HepG2 (cell line): ENCODE measurements at regions not wholly inside any gene's neighbourhood (a gene's known extent, or its start where the extent isn't known, plus 50 kb on each side); places are given as distances from the start of the nearest gene placed in this dataset.

ENCODE experiments used
- ATAC-seq: fragments of 200-7000 bp; cut with Tn5 transposase; 3 replicates; pipeline ENCODE4 v1.9.1; 2020; ENCODE audit warnings: mild to moderate bottlenecking, moderate library complexity
- BruUV-seq: library from RNA; stranded (reverse); fragments of 400-500 nt; replicated peaks from 2 replicates; lab custom pipeline; 2021; lab: Mats Ljungman, UMichigan
- CTCF ChIA-PET: fragments of 300-600 bp; formaldehyde crosslinking; extraction: SDS; loops from one replicate; lab custom pipeline; 2021; ENCODE audit warnings: low total read pairs, inconsistent platforms, low intra/inter-chr PET ratio; lab: Yijun Ruan, JAX
- POLR2A ChIA-PET: fragments of 350-600 bp; sonication (Branson Sonifier 250); formaldehyde crosslinking; loops from one replicate; lab custom pipeline; 2020; ENCODE audit warnings: antibody characterized with exemption, inconsistent platforms; lab: Yijun Ruan, JAX
- DNase-seq: peaks from one replicate; pipeline ENCODE4 v3.0.0-alpha.2; 2015; ENCODE audit warnings: low spot score
- FAIRE-seq: peaks from 3 replicates; lab custom pipeline; 2011; peaks lifted over from hg19 to GRCh38; lab: Jason Lieb, UNC
- H2AFZ ChIP-seq: one replicate; pipeline ENCODE4 v1.6.1; 2011; ENCODE audit warnings: low read length, inconsistent platforms
- H3K27ac ChIP-seq: fragments of 300-600 bp; 3 replicates; pipeline ENCODE4 v1.8.0; 2011; ENCODE audit warnings: mixed run types, mild to moderate bottlenecking, mixed read lengths, low read length, inconsistent platforms; ENCODE audit not compliant: insufficient read depth; ENCODE audit errors: extremely low read length
- H3K27me3 ChIP-seq, 2 experiments: fragments of 200-600 bp in 1 of 2; 2 replicates in 1 of 2; 3 replicates in 1 of 2; pipeline versions ENCODE4 v1.6.0 to v1.8.0; 2011; ENCODE audit warnings: low read length in 2 of 2, mild to moderate bottlenecking in 2 of 2, moderate library complexity in 2 of 2, inconsistent platforms in 1 of 2; ENCODE audit not compliant: insufficient read depth in 2 of 2, control insufficient read depth in 1 of 2
- H3K36me3 ChIP-seq, 2 experiments: fragments of 200-600 bp in 1 of 2; replicated peaks in 1 of 2; 2 replicates in 1 of 2; 3 replicates in 1 of 2; pipeline versions ENCODE4 v1.5.1 to v1.8.0; 2011; ENCODE audit warnings: low read length in 2 of 2, inconsistent platforms in 1 of 2; ENCODE audit not compliant: insufficient read depth in 2 of 2, control insufficient read depth in 1 of 2
- H3K4me1 ChIP-seq: 2 replicates; pipeline ENCODE4 v1.5.1; 2012; ENCODE audit warnings: low read length, inconsistent platforms; ENCODE audit not compliant: insufficient read depth
- H3K4me2 ChIP-seq: 2 replicates; pipeline ENCODE4 v1.6.0; 2011; ENCODE audit warnings: low read depth, low read length, inconsistent platforms
- H3K4me3 ChIP-seq, 3 experiments: fragments of 200-600 bp in 1 of 3; sonication (generic), shearing (Covaris generic) in 1 of 3; replicated peaks in 1 of 3; 2 replicates each; pipeline ENCODE4 v1.5.1; 2011 to 2016; ENCODE audit warnings: low read length in 3 of 3, inconsistent platforms in 2 of 3, low read depth in 2 of 3, mild to moderate bottlenecking in 2 of 3, control low read depth in 1 of 3, mixed read lengths in 1 of 3; ENCODE audit not compliant: insufficient read depth in 1 of 3
- H3K79me2 ChIP-seq: one replicate; pipeline ENCODE4 v1.6.1; 2011; ENCODE audit warnings: low read length, inconsistent platforms; ENCODE audit not compliant: insufficient read depth
- H3K9ac ChIP-seq: 2 replicates; pipeline ENCODE4 v1.6.0; 2011; ENCODE audit warnings: mild to moderate bottlenecking, low read depth, low read length, inconsistent platforms; ENCODE audit not compliant: insufficient read depth
- H3K9me3 ChIP-seq: 2 replicates; pipeline ENCODE4 v1.5.1; 2012; ENCODE audit warnings: mild to moderate bottlenecking, low read length
- H4K20me1 ChIP-seq: 2 replicates; pipeline ENCODE4 v1.6.0; 2011; ENCODE audit warnings: inconsistent platforms, mild to moderate bottlenecking, low read length, moderate library complexity; ENCODE audit not compliant: insufficient read depth
- CBX2 ChIP-seq, 2 experiments: fragments of 200-600 bp in 1 of 2; sonication (generic); formaldehyde crosslinking in 1 of 2; IDR thresholded peaks; 2 replicates each; pipeline versions ENCODE4 v1.7.0 to v1.8.1; 2018 to 2022; ENCODE audit warnings: low read depth in 2 of 2, low read length in 1 of 2, mild to moderate bottlenecking in 1 of 2, missing genetic modification reagents in 1 of 2
- DNMT1 ChIP-seq: sonication (generic); formaldehyde crosslinking; IDR thresholded peaks from 2 replicates; pipeline ENCODE4 v1.5.1; 2020; ENCODE audit warnings: mild to moderate bottlenecking, missing genetic modification reagents
- GZF1 ChIP-seq: sonication (generic); formaldehyde crosslinking; IDR thresholded peaks from 2 replicates; pipeline ENCODE4 v1.5.1; 2020; ENCODE audit warnings: mild to moderate bottlenecking, missing genetic modification reagents
- SOX13 ChIP-seq, 3 experiments: fragments of 450-650 bp in 1 of 3; sonication (generic) in 1 of 3; formaldehyde crosslinking in 1 of 3; IDR thresholded peaks in 2 of 3; conservative IDR thresholded peaks in 1 of 3; 2 replicates each; pipeline versions ENCODE4 v1.5.0 to v1.6.1; 2016 to 2020; ENCODE audit warnings: antibody characterized with exemption in 1 of 3, mild to moderate bottlenecking in 1 of 3, missing compliant biosample characterization in 1 of 3, missing genetic modification reagents in 1 of 3, moderate library complexity in 1 of 3
- TGIF2 ChIP-seq: IDR thresholded peaks from 2 replicates; pipeline ENCODE4 v1.6.1; 2016; ENCODE audit warnings: control low read depth, missing compliant biosample characterization
- in situ Hi-C: cut with HindIII; loops from 2 replicates; pipeline ENCODE4 v1.10.0; 2017; ENCODE audit warnings: low pct_unique_long_range_greater_than_20kb; ENCODE audit not compliant: extremely low pct_ligation_motif_present
- intact Hi-C: fragments of 100-400 bp; cut with micrococcal nuclease; formaldehyde crosslinking; loops from one replicate; pipeline ENCODE4 v1.10.0; 2022; ENCODE audit not compliant: unreplicated experiment
- TF ChIP-seq, protein P1 (sequence below): sonication (generic); formaldehyde crosslinking; conservative IDR thresholded peaks from 2 replicates; pipeline ENCODE4 v1.4.0; 2020; ENCODE audit warnings: missing genetic modification reagents
- TF ChIP-seq, protein P2 (sequence below): sonication (generic); formaldehyde crosslinking; IDR thresholded peaks from 2 replicates; pipeline ENCODE4 v1.5.1; 2020; ENCODE audit warnings: missing genetic modification reagents, mild to moderate bottlenecking, borderline replicate concordance
- TF ChIP-seq, protein P3 (sequence below): sonication (generic); formaldehyde crosslinking; IDR thresholded peaks from 2 replicates; pipeline ENCODE4 v1.5.1; 2020; ENCODE audit warnings: mild to moderate bottlenecking, missing genetic modification reagents, borderline replicate concordance
- TF ChIP-seq, protein P4 (sequence below): sonication (generic); formaldehyde crosslinking; IDR thresholded peaks from 2 replicates; pipeline ENCODE4 v1.4.0; 2020; ENCODE audit warnings: missing genetic modification reagents

DNA sequence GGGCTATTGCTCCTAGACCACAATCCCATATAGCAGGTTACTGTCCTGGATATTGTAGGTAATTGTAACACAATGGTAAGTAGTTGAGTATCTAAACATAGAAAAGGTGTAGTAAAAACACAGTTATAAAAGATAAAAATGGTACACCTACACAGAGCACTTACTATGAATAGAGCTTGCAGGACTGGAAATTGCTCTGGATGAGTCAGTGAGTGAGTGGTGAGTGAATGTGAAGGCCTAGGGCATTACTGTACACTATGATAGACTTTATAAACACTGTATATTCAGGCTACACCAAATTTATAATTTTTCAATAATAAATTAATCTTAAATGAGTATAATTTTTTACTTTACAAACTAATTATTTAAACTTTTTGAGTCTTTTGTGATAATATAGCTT is 425.7 kb downstream of the PABPC4L start:
- Histone ChIP-seq H3K27ac (no peak overlapping the region), H3K9ac (no peak overlapping the region), H3K9me3 (peaks cover 12% of the 10 kb centered on the region), H3K36me3 (no peaks in the 10 kb centered on the region), H3K79me2 (no peaks in the 10 kb centered on the region), H3K4me3 (no peak overlapping the region), H2AFZ (no peak overlapping the region), H3K4me2 (no peak overlapping the region), H3K27me3 (no peaks in the 10 kb centered on the region), H3K4me1 (no peaks in the 10 kb centered on the region), H4K20me1 (no peaks in the 10 kb centered on the region)
- ChIA-PET CTCF (no interaction called here), POLR2A (no interaction called here)
- in situ Hi-C loops: no loop called here
- BruUV-seq: no TSS peak
- TF ChIP-seq GZF1 (CRISPR knock-in tag): no peak
- TF ChIP-seq DNMT1 (CRISPR knock-in tag): no peak
- TF ChIP-seq, protein P1, sequence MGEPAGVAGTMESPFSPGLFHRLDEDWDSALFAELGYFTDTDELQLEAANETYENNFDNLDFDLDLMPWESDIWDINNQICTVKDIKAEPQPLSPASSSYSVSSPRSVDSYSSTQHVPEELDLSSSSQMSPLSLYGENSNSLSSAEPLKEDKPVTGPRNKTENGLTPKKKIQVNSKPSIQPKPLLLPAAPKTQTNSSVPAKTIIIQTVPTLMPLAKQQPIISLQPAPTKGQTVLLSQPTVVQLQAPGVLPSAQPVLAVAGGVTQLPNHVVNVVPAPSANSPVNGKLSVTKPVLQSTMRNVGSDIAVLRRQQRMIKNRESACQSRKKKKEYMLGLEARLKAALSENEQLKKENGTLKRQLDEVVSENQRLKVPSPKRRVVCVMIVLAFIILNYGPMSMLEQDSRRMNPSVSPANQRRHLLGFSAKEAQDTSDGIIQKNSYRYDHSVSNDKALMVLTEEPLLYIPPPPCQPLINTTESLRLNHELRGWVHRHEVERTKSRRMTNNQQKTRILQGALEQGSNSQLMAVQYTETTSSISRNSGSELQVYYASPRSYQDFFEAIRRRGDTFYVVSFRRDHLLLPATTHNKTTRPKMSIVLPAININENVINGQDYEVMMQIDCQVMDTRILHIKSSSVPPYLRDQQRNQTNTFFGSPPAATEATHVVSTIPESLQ (CRISPR knock-in tag): no peak
- TF ChIP-seq, protein P2, sequence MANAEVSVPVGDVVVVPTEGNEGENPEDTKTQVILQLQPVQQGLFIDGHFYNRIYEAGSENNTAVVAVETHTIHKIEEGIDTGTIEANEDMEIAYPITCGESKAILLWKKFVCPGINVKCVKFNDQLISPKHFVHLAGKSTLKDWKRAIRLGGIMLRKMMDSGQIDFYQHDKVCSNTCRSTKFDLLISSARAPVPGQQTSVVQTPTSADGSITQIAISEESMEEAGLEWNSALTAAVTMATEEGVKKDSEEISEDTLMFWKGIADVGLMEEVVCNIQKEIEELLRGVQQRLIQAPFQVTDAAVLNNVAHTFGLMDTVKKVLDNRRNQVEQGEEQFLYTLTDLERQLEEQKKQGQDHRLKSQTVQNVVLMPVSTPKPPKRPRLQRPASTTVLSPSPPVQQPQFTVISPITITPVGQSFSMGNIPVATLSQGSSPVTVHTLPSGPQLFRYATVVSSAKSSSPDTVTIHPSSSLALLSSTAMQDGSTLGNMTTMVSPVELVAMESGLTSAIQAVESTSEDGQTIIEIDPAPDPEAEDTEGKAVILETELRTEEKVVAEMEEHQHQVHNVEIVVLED (CRISPR knock-in tag): no peak
- TF ChIP-seq, protein P3, sequence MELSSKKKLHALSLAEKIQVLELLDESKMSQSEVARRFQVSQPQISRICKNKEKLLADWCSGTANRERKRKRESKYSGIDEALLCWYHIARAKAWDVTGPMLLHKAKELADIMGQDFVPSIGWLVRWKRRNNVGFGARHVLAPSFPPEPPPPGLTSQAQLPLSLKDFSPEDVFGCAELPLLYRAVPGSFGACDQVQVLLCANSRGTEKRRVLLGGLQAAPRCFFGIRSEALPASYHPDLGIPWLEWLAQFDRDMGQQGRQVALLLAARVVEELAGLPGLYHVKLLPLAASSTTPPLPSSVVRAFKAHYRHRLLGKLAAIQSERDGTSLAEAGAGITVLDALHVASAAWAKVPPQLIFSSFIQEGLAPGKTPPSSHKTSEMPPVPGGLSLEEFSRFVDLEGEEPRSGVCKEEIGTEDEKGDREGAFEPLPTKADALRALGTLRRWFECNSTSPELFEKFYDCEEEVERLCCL (CRISPR knock-in tag): no peak
- no peak for TF ChIP-seq CBX2 (IDR thresholded peaks at IDR 0.05; ENCODE audit: low read depth, low read length)
- no peak for TF ChIP-seq CBX2 (CRISPR knock-in tag; IDR thresholded peaks at IDR 0.05; ENCODE audit: low read depth)
- no peak for TF ChIP-seq SOX13 (IDR thresholded peaks at IDR 0.05)
- TF ChIP-seq SOX13 (CRISPR knock-in tag; conservative IDR thresholded peaks at IDR 0.05 in 1 of 2, IDR thresholded peaks at IDR 0.05 in 1 of 2): no peak
- TF ChIP-seq TGIF2 (CRISPR knock-in tag): no peak
- TF ChIP-seq, protein P4, sequence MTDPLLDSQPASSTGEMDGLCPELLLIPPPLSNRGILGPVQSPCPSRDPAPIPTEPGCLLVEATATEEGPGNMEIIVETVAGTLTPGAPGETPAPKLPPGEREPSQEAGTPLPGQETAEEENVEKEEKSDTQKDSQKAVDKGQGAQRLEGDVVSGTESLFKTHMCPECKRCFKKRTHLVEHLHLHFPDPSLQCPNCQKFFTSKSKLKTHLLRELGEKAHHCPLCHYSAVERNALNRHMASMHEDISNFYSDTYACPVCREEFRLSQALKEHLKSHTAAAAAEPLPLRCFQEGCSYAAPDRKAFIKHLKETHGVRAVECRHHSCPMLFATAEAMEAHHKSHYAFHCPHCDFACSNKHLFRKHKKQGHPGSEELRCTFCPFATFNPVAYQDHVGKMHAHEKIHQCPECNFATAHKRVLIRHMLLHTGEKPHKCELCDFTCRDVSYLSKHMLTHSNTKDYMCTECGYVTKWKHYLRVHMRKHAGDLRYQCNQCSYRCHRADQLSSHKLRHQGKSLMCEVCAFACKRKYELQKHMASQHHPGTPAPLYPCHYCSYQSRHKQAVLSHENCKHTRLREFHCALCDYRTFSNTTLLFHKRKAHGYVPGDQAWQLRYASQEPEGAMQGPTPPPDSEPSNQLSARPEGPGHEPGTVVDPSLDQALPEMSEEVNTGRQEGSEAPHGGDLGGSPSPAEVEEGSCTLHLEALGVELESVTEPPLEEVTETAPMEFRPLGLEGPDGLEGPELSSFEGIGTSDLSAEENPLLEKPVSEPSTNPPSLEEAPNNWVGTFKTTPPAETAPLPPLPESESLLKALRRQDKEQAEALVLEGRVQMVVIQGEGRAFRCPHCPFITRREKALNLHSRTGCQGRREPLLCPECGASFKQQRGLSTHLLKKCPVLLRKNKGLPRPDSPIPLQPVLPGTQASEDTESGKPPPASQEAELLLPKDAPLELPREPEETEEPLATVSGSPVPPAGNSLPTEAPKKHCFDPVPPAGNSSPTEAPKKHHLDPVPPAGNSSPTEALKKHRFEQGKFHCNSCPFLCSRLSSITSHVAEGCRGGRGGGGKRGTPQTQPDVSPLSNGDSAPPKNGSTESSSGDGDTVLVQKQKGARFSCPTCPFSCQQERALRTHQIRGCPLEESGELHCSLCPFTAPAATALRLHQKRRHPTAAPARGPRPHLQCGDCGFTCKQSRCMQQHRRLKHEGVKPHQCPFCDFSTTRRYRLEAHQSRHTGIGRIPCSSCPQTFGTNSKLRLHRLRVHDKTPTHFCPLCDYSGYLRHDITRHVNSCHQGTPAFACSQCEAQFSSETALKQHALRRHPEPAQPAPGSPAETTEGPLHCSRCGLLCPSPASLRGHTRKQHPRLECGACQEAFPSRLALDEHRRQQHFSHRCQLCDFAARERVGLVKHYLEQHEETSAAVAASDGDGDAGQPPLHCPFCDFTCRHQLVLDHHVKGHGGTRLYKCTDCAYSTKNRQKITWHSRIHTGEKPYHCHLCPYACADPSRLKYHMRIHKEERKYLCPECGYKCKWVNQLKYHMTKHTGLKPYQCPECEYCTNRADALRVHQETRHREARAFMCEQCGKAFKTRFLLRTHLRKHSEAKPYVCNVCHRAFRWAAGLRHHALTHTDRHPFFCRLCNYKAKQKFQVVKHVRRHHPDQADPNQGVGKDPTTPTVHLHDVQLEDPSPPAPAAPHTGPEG (CRISPR knock-in tag): no peak
- no peak for ATAC-seq
- no peak for DNase-seq
- intact Hi-C loops: no loop called here
- FAIRE-seq: no peak
